GM12891 (cell line): ENCODE measurements at regions not wholly inside any gene's neighbourhood (a gene's known extent, or its start where the extent isn't known, plus 50 kb on each side); places are given as distances from the start of the nearest gene placed in this dataset.

Experiments used
- DNase-seq: peaks from one replicate; pipeline ENCODE4 v3.0.0; 2011; ENCODE audit warnings: low spot score; ENCODE audit not compliant: insufficient read length
- FAIRE-seq: peaks from 2 replicates; lab custom pipeline; 2011; peaks lifted over from hg19 to GRCh38; lab: Jason Lieb, UNC
- PAX5 ChIP-seq: IDR thresholded peaks from 2 replicates; pipeline ENCODE4 v1.6.1; 2011; ENCODE audit warnings: low read length, moderate library complexity, mild to moderate bottlenecking; ENCODE audit not compliant: insufficient read depth, severe bottlenecking
- POLR2A ChIP-seq: IDR thresholded peaks from 2 replicates; pipeline ENCODE4 v1.6.1; 2011; ENCODE audit warnings: low read depth, low read length, control low read depth
- POLR2AphosphoS5 ChIP-seq: IDR thresholded peaks from 2 replicates; pipeline ENCODE4 v1.6.1; 2011; ENCODE audit warnings: low read depth, low read length, control low read depth
- POU2F2 ChIP-seq: IDR thresholded peaks from 2 replicates; pipeline ENCODE4 v1.6.1; 2011; ENCODE audit warnings: low read depth, mild to moderate bottlenecking, control low read depth, low read length, moderate library complexity
- SPI1 ChIP-seq: IDR thresholded peaks from 2 replicates; pipeline ENCODE4 v1.6.1; 2011; ENCODE audit warnings: low read depth, low read length, control low read depth
- TAF1 ChIP-seq: IDR thresholded peaks from 2 replicates; pipeline ENCODE4 v1.6.1; 2011; ENCODE audit warnings: low read depth, low read length, control low read depth

- FAIRE-seq: no peak
- TF ChIP-seq POLR2AphosphoS5 (no peak), PAX5 (no peak), SPI1 (no peak), TAF1 (no peak)
- no peak for DNase-seq
Observed at GRCh38 chr13:88395804-88396203, 724.6 kb downstream of the SLITRK5 start.

- DNase-seq (no peak), FAIRE-seq (no peak)
- TF ChIP-seq POLR2A (no peak), PAX5 (no peak), TAF1 (no peak), SPI1 (no peak), POLR2AphosphoS5 (no peak), POU2F2 (no peak)
Observed at GRCh38 chr13:88411696-88412095, 740.5 kb downstream of the SLITRK5 start.

GRCh38 chr13:88417801-88418200, 746.6 kb downstream of the SLITRK5 start:
- TF ChIP-seq PAX5 (no peak), POLR2AphosphoS5 (no peak), POU2F2 (no peak), POLR2A (no peak), TAF1 (no peak), SPI1 (no peak)
- no peak for DNase-seq
- FAIRE-seq: no peak

- no peak for TF ChIP-seq POLR2AphosphoS5
- no peak for TF ChIP-seq POLR2A
- no peak for TF ChIP-seq PAX5
- DNase-seq (no peak), FAIRE-seq (no peak)
Observed at GRCh38 chr13:88424463-88424862, 753.3 kb downstream of the SLITRK5 start.

- DNase-seq (no peak), FAIRE-seq (no peak)
- TF ChIP-seq SPI1 (no peak), POLR2A (no peak), POLR2AphosphoS5 (no peak), POU2F2 (no peak), PAX5 (no peak), TAF1 (no peak)
Observed at GRCh38 chr13:88426661-88427060, 755.5 kb downstream of the SLITRK5 start.

GRCh38 chr13:88429862-88430261, 758.7 kb downstream of the SLITRK5 start:
- FAIRE-seq (no peak), DNase-seq (no peak)
- TF ChIP-seq TAF1 (no peak), POLR2AphosphoS5 (no peak)

- FAIRE-seq (no peak), DNase-seq (no peak)
- no peak for TF ChIP-seq TAF1
- no peak for TF ChIP-seq POLR2AphosphoS5
- no peak for TF ChIP-seq POLR2A
- no peak for TF ChIP-seq POU2F2
- no peak for TF ChIP-seq PAX5
- TF ChIP-seq SPI1: no peak
Observed at GRCh38 chr13:88434953-88435352, 763.8 kb downstream of the SLITRK5 start.

- no peak for FAIRE-seq
- TF ChIP-seq POU2F2 (no peak), TAF1 (no peak), POLR2AphosphoS5 (no peak), POLR2A (no peak), SPI1 (no peak), PAX5 (no peak)
Observed at GRCh38 chr13:88436974-88437373, 765.8 kb downstream of the SLITRK5 start.

GRCh38 chr13:88450515-88450914, 779.3 kb downstream of the SLITRK5 start:
- FAIRE-seq: no peak
- DNase-seq: no peak
- no peak for TF ChIP-seq SPI1
- TF ChIP-seq PAX5: no peak
- no peak for TF ChIP-seq TAF1
- TF ChIP-seq POLR2AphosphoS5: no peak
- TF ChIP-seq POU2F2: no peak
- TF ChIP-seq POLR2A: no peak

More at GRCh38 chr13:88436974-88437373, 765.8 kb downstream of the SLITRK5 start:
- no peak for DNase-seq

- FAIRE-seq: no peak
- TF ChIP-seq POLR2A: no peak
- TF ChIP-seq SPI1: no peak
- no peak for TF ChIP-seq POLR2AphosphoS5
- TF ChIP-seq POU2F2: no peak
- no peak for TF ChIP-seq TAF1
- TF ChIP-seq PAX5: no peak
Observed at GRCh38 chr13:88456151-88456550, 785.0 kb downstream of the SLITRK5 start.

GRCh38 chr13:88459331-88459730, 788.2 kb downstream of the SLITRK5 start:
- TF ChIP-seq SPI1: no peak
- TF ChIP-seq TAF1: no peak
- no peak for TF ChIP-seq PAX5
- no peak for TF ChIP-seq POU2F2
- TF ChIP-seq POLR2AphosphoS5: no peak
- TF ChIP-seq POLR2A: no peak
- DNase-seq: no peak
- FAIRE-seq: no peak

More at GRCh38 chr13:88456151-88456550, 785.0 kb downstream of the SLITRK5 start:
- no peak for DNase-seq
